Fibroblast of lung (primary cell): ENCODE measurements at regions not wholly inside any gene's neighbourhood (a gene's known extent, or its start where the extent isn't known, plus 50 kb on each side); places are given as distances from the start of the nearest gene placed in this dataset.

ENCODE experiments used
- DNase-seq, 2 donors: peaks; one replicate each; pipeline versions ENCODE4 v3.0.0 to v3.0.0-alpha.2; 2010; ENCODE audit warnings: low read depth in 2 of 2
- H2AFZ ChIP-seq: 2 replicates; pipeline ENCODE4 v1.5.1; 2012; ENCODE audit warnings: low read length, control low read depth, inconsistent platforms
- H3K27ac ChIP-seq: 2 replicates; pipeline ENCODE4 v1.5.1; 2011; ENCODE audit warnings: low read length, control low read depth; ENCODE audit not compliant: insufficient read depth
- H3K27me3 ChIP-seq: 2 replicates; pipeline ENCODE4 v1.5.1; 2011; ENCODE audit warnings: mild to moderate bottlenecking, low read length; ENCODE audit not compliant: control insufficient read depth, insufficient read depth
- H3K36me3 ChIP-seq: 2 replicates; pipeline ENCODE4 v1.5.1; 2011; ENCODE audit warnings: low read length; ENCODE audit not compliant: control insufficient read depth, insufficient read depth
- H3K4me1 ChIP-seq: 2 replicates; pipeline ENCODE4 v1.5.1; 2011; ENCODE audit warnings: low read length; ENCODE audit not compliant: control insufficient read depth, insufficient read depth; ENCODE audit errors: extremely low read depth
- H3K4me2 ChIP-seq: 2 replicates; pipeline ENCODE4 v1.5.1; 2011; ENCODE audit warnings: low read length, control low read depth; ENCODE audit not compliant: insufficient read depth; ENCODE audit errors: extremely low read depth
- H3K4me3 ChIP-seq, 4 experiments: fragments of 200-600 bp in 1 of 4; sonication (generic) in 1 of 4; replicated peaks in 1 of 4; 2 replicates each; pipeline ENCODE4 v1.5.1; 2011 to 2016; ENCODE audit warnings: low read length in 4 of 4, low read depth in 3 of 4, mild to moderate bottlenecking in 3 of 4, control low read depth in 2 of 4, inconsistent platforms in 1 of 4, mixed read lengths in 1 of 4; ENCODE audit not compliant: insufficient read depth in 1 of 4; ENCODE audit errors: control extremely low read depth in 1 of 4
- H3K79me2 ChIP-seq: 2 replicates; pipeline ENCODE4 v1.5.1; 2012; ENCODE audit warnings: mild to moderate bottlenecking, low read length, inconsistent platforms; ENCODE audit not compliant: control insufficient read depth, insufficient read depth
- H3K9ac ChIP-seq: 2 replicates; pipeline ENCODE4 v1.5.1; 2011; ENCODE audit warnings: mild to moderate bottlenecking, low read length, control low read depth; ENCODE audit not compliant: insufficient read depth
- H3K9me3 ChIP-seq: 2 replicates; pipeline ENCODE4 v1.5.1; 2012; ENCODE audit warnings: low read depth, low read length; ENCODE audit not compliant: control insufficient read depth, insufficient read depth
- H4K20me1 ChIP-seq: 2 replicates; pipeline ENCODE4 v1.5.1; 2011; ENCODE audit warnings: low read length; ENCODE audit not compliant: control insufficient read depth, insufficient read depth; ENCODE audit errors: extremely low read depth
- CTCF ChIP-seq, 2 donors: IDR thresholded peaks in 1 of 2; conservative IDR thresholded peaks in 1 of 2; 1 replicate in 1 of 2; 2 replicates in 1 of 2; pipeline ENCODE4 v1.5.1; 2011 to 2012; ENCODE audit warnings: low read length in 2 of 2, control low read depth in 1 of 2, inconsistent platforms in 1 of 2, low read depth in 1 of 2, mild to moderate bottlenecking in 1 of 2
- EZH2 ChIP-seq: IDR thresholded peaks from 2 replicates; pipeline ENCODE4 v1.5.1; 2012; ENCODE audit warnings: low read length, control low read depth, mild to moderate bottlenecking; ENCODE audit errors: missing control alignments

- H3K4me2 ChIP-seq: no peak overlapping the region
- H3K4me3 ChIP-seq: no peak overlapping the region
- no peaks in the 10 kb centered on the region for H3K9me3 ChIP-seq
- H4K20me1 ChIP-seq: no peaks in the 10 kb centered on the region
- H3K36me3 ChIP-seq: no peaks in the 10 kb centered on the region
- H3K27ac ChIP-seq: no peak overlapping the region
- H2AFZ ChIP-seq: no peak overlapping the region
- no peak for TF ChIP-seq EZH2
- TF ChIP-seq CTCF (conservative IDR thresholded peaks at IDR 0.05 in 1 of 2, IDR thresholded peaks at IDR 0.05 in 1 of 2; ENCODE audit: low read depth in 1 of 2, low read length in 2 of 2): no peak
- H3K27me3 ChIP-seq: no peaks in the 10 kb centered on the region
- no peak for DNase-seq
- no peak overlapping the region for H3K9ac ChIP-seq
- H3K79me2 ChIP-seq: no peaks in the 10 kb centered on the region
- no peaks in the 10 kb centered on the region for H3K4me1 ChIP-seq
These were observed 64.9 kb upstream of the ZSWIM2 start for GRCh38 chr2:186913870-186914269.

- H3K27me3 ChIP-seq: no peaks in the 10 kb centered on the region
- no peak overlapping the region for H2AFZ ChIP-seq
- no peaks in the 10 kb centered on the region for H3K36me3 ChIP-seq
- no peak for DNase-seq
- no peaks in the 10 kb centered on the region for H3K4me1 ChIP-seq
- H3K4me3 ChIP-seq: no peak overlapping the region
- no peaks in the 10 kb centered on the region for H3K79me2 ChIP-seq
- H3K4me2 ChIP-seq: no peak overlapping the region
- no peak for TF ChIP-seq CTCF (conservative IDR thresholded peaks at IDR 0.05 in 1 of 2, IDR thresholded peaks at IDR 0.05 in 1 of 2; ENCODE audit: low read depth in 1 of 2, low read length in 2 of 2)
- TF ChIP-seq EZH2: no peak
- no peaks in the 10 kb centered on the region for H3K9me3 ChIP-seq
- no peaks in the 10 kb centered on the region for H4K20me1 ChIP-seq
- no peak overlapping the region for H3K27ac ChIP-seq
- H3K9ac ChIP-seq: no peak overlapping the region
These were observed 64.0 kb upstream of the ZSWIM2 start for GRCh38 chr2:186912979-186913378.

GRCh38 chr2:186911551-186912085 lies 62.6 kb upstream of the ZSWIM2 start:
- TF ChIP-seq EZH2 (no peak), CTCF (conservative IDR thresholded peaks at IDR 0.05 in 1 of 2, IDR thresholded peaks at IDR 0.05 in 1 of 2; ENCODE audit: low read depth in 1 of 2, low read length in 2 of 2) (no peak)
- no peak overlapping the region for H3K9ac ChIP-seq
- DNase-seq: no peak

More at GRCh38 chr2:186911551-186912085, 62.6 kb upstream of the ZSWIM2 start:
- H3K4me1 ChIP-seq: no peaks in the 10 kb centered on the region
- H3K36me3 ChIP-seq: no peaks in the 10 kb centered on the region
- no peaks in the 10 kb centered on the region for H4K20me1 ChIP-seq
- H3K9me3 ChIP-seq: no peaks in the 10 kb centered on the region
- no peak overlapping the region for H2AFZ ChIP-seq
- no peak overlapping the region for H3K27ac ChIP-seq
- no peak overlapping the region for H3K4me3 ChIP-seq
- no peaks in the 10 kb centered on the region for H3K27me3 ChIP-seq
- H3K4me2 ChIP-seq: no peak overlapping the region
- no peaks in the 10 kb centered on the region for H3K79me2 ChIP-seq
